HTR-8/SVneo (cell line): ENCODE measurements at regions not wholly inside any gene's neighbourhood (a gene's known extent, or its start where the extent isn't known, plus 50 kb on each side); places are given as distances from the start of the nearest gene placed in this dataset.
"Not testable (repeated sequence)": the region's sequence is repeated elsewhere in the genome, so short reads cannot be mapped to it uniquely, and the experiment has no call there.

ENCODE experiments used
- DNase-seq: peaks from one replicate; pipeline ENCODE4 v3.0.0; 2011; ENCODE audit warnings: low spot score, mixed read lengths; ENCODE audit not compliant: insufficient read length
- FAIRE-seq: peaks from 2 replicates; lab custom pipeline; 2011; peaks lifted over from hg19 to GRCh38; lab: Jason Lieb, UNC

GRCh38 chr4:79748835-79749234 is 324.2 kb downstream of the ANTXR2 start:
- no peak for FAIRE-seq
- DNase-seq = no peak

- no peak for DNase-seq
- FAIRE-seq = no peak
Measured at GRCh38 chr4:79747252-79747651, 325.8 kb downstream of the ANTXR2 start.

- no peak for DNase-seq
- FAIRE-seq = no peak
Measured at GRCh38 chr4:79743014-79743413, 330.0 kb downstream of the ANTXR2 start.

- DNase-seq (no peak), FAIRE-seq (no peak)
Measured at GRCh38 chr4:79739912-79740311, 331.9 kb upstream of the GK2 start.

- FAIRE-seq (no peak), DNase-seq (no peak)
Measured at GRCh38 chr4:79723507-79723906, 315.5 kb upstream of the GK2 start.

- DNase-seq (no peak), FAIRE-seq (no peak)
Measured at GRCh38 chr4:79700356-79700755, 292.3 kb upstream of the GK2 start.

- no peak for FAIRE-seq
- no peak for DNase-seq
Measured at GRCh38 chr4:79697444-79697843, 289.4 kb upstream of the GK2 start.

- FAIRE-seq = not testable (repeated sequence)
Measured at GRCh38 chr4:79696534-79696933, 288.5 kb upstream of the GK2 start.

GRCh38 chr4:79695848-79696247 is 287.8 kb upstream of the GK2 start:
- DNase-seq (no peak), FAIRE-seq (no peak)

More at GRCh38 chr4:79696534-79696933, 288.5 kb upstream of the GK2 start:
- DNase-seq = not testable (repeated sequence)

GRCh38 chr4:79689740-79690139 is 281.7 kb upstream of the GK2 start:
- no peak for DNase-seq
- FAIRE-seq = no peak

- no peak for FAIRE-seq
- DNase-seq = no peak
Measured at GRCh38 chr4:79688691-79689090, 280.7 kb upstream of the GK2 start.

GRCh38 chr4:79687006-79687405 is 279.0 kb upstream of the GK2 start:
- DNase-seq (no peak), FAIRE-seq (no peak)

GRCh38 chr4:79685542-79685941 is 277.5 kb upstream of the GK2 start:
- no peak for FAIRE-seq
- DNase-seq = no peak

GRCh38 chr4:79684516-79684915 is 276.5 kb upstream of the GK2 start:
- no peak for FAIRE-seq
- DNase-seq = no peak

GRCh38 chr4:79682801-79683530 is 274.9 kb upstream of the GK2 start:
- FAIRE-seq = no peak
- no peak for DNase-seq

GRCh38 chr4:79682161-79682560 is 274.1 kb upstream of the GK2 start:
- FAIRE-seq (no peak), DNase-seq (no peak)

- no peak for FAIRE-seq
Measured at GRCh38 chr4:79679859-79680258, 271.8 kb upstream of the GK2 start.

GRCh38 chr4:79678472-79679202 is 270.6 kb upstream of the GK2 start:
- FAIRE-seq (no peak), DNase-seq (no peak)

More at GRCh38 chr4:79679859-79680258, 271.8 kb upstream of the GK2 start:
- DNase-seq = no peak

GRCh38 chr4:79676705-79677104 is 268.7 kb upstream of the GK2 start:
- FAIRE-seq = no peak
- no peak for DNase-seq

- FAIRE-seq, DNase-seq: not testable (repeated sequence)
Measured at GRCh38 chr4:79674906-79675305, 266.9 kb upstream of the GK2 start.

- FAIRE-seq (no peak), DNase-seq (no peak)
Measured at GRCh38 chr4:79673898-79674297, 265.9 kb upstream of the GK2 start.

GRCh38 chr4:79673377-79673776 is 265.3 kb upstream of the GK2 start:
- no peak for DNase-seq
- no peak for FAIRE-seq
